GM12874 (cell line): ENCODE measurements at regions not wholly inside any gene's neighbourhood (a gene's known extent, or its start where the extent isn't known, plus 50 kb on each side); places are given as distances from the start of the nearest gene placed in this dataset.

ENCODE experiments used
- TF ChIP-seq, protein P1 (sequence below): IDR thresholded peaks from 2 replicates; pipeline ENCODE4 v1.5.1; 2011; ENCODE audit warnings: low read depth, mild to moderate bottlenecking, control low read depth, low read length, moderate library complexity; ENCODE audit not compliant: insufficient read depth

GRCh38 chr3:194976874-194977273 lies 291.2 kb downstream of the FAM43A start:
- TF ChIP-seq, protein P1, sequence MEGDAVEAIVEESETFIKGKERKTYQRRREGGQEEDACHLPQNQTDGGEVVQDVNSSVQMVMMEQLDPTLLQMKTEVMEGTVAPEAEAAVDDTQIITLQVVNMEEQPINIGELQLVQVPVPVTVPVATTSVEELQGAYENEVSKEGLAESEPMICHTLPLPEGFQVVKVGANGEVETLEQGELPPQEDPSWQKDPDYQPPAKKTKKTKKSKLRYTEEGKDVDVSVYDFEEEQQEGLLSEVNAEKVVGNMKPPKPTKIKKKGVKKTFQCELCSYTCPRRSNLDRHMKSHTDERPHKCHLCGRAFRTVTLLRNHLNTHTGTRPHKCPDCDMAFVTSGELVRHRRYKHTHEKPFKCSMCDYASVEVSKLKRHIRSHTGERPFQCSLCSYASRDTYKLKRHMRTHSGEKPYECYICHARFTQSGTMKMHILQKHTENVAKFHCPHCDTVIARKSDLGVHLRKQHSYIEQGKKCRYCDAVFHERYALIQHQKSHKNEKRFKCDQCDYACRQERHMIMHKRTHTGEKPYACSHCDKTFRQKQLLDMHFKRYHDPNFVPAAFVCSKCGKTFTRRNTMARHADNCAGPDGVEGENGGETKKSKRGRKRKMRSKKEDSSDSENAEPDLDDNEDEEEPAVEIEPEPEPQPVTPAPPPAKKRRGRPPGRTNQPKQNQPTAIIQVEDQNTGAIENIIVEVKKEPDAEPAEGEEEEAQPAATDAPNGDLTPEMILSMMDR, result no peak

DNA sequence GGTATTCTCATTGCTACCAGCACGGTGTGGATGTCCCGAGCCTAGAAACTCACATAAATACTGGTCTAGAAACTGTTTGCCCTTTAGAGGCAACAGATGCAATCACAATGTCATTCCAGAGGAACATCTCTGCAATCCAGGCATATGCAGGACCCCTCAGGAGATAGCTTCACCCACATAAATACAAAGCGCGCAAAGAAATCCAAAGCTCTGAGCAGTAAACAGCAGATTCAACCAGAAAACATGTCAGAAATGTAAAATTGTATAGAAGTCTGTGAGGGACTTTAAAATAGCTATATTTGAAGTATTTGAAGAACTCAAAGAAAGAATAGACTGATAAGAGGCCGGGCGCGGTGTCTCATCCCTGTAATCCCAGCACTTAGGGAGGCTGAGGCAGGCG lies 291.7 kb downstream of the FAM43A start:
- TF ChIP-seq, protein P1, result no peak

DNA sequence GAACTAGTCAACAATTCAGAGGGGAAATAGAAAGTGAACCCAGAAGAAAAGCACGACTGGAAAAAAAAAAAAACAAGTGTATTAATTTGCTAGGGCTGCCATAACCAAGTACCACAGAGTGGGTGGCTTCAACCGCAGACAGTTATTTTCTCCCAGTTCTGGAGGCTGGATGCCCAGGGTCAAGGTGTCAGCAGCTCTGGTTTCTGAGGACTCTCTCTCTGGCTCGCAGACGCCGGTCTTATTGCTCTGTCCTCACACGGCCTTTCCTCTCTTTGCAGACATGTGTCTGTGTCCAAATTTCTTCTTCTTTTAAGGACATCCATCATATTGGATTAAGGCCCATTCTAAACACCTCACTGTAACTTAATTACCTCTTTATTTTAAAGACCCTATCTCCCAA lies 291.8 kb downstream of the XXYLT1 start:
- TF ChIP-seq, protein P1, result no peak

DNA sequence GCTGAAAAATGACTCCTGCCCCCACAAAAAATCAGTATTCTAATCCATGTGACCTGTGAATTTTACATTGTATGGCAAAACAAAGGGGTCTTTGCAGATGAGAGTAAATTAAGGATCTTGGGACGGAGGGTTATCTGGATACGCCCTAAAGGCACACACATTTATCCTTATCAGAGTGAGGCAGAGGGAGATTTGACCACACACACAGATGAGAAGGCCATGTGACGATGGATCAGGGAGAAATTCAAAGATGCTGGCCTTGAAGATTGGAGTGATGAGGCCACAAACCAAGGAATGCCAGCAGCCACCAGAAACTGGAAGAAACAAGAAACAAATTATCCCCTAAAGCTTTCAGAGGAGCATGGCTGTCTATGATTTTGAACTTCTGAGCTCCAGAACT lies 288.5 kb downstream of the XXYLT1 start:
- TF ChIP-seq, protein P1, result no peak

GRCh38 chr3:194983121-194983520 lies 287.8 kb downstream of the XXYLT1 start:
- TF ChIP-seq, protein P1, result no peak

- TF ChIP-seq, protein P1, result no peak
Observed at GRCh38 chr3:194983620-194984019, 287.3 kb downstream of the XXYLT1 start.

DNA sequence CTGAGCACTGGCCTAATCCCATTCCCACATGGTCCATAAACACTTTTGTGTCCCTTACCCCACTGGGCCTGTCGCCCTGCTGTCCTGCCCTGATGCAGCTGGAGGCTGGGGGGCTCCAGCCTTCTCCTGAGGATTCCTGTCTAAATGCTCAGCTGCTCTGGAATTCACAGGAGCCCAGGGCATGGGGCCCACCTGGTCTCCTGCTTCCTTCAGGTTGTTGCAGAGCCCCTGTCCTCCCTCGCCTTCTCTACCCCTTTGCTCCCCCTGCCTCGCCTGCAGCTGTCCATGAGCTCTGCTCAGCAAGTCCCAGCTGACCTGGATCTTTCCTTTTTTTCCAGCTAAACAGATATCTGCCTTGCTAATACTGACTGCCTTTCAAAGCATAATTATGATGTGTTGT lies 286.9 kb downstream of the XXYLT1 start:
- TF ChIP-seq, protein P1, result no peak

DNA sequence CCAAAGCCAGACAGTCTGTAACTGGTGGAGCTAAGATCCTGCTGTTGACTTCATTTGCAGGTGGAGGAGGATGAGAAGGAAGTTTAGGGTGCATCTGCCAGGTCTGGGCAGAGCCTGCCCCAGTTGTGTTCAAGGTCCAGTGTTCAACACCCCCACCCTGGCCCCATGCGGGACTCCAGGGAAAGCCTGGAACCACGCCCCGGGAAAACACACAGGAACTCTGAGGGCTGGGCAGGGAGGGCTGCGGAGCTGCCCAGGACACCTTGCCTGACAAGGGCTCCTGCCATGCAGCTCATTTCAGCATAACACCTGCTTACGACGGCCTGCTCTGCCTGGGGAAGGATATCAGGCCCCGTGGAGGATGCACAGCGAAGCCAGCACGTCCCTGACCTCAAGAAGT lies 286.3 kb downstream of the XXYLT1 start:
- TF ChIP-seq, protein P1, result no peak
